K562 (cell line): ENCODE measurements at regions not wholly inside any gene's neighbourhood (a gene's known extent, or its start where the extent isn't known, plus 50 kb on each side); places are given as distances from the start of the nearest gene placed in this dataset.

ENCODE experiments used
- ATAC-seq: fragments of 200-7000 bp; cut with Tn5 transposase; 3 replicates; pipeline ENCODE4 v1.9.1; 2020; ENCODE audit warnings: moderate library complexity
- BruUV-seq: library from RNA; stranded (reverse); fragments of 400-500 nt; replicated peaks from 2 replicates; lab custom pipeline; 2021; lab: Mats Ljungman, UMichigan
- CTCF ChIA-PET: fragments of 300-600 bp; formaldehyde crosslinking; extraction: SDS; loops from one replicate; lab custom pipeline; 2021; ENCODE audit warnings: low intra/inter-chr PET ratio; lab: Yijun Ruan, JAX
- POLR2A ChIA-PET: fragments of 300-600, 350-650 bp; sonication (Branson Sonifier 250); formaldehyde crosslinking; extraction: SDS; loops from one replicate; lab custom pipeline; 2021; ENCODE audit warnings: antibody characterized with exemption, inconsistent platforms; lab: Yijun Ruan, JAX
- DNase-seq, 4 experiments: peaks; one replicate each; pipeline versions ENCODE4 v3.0.0 to v3.0.0-alpha.2; 2011 to 2018; ENCODE audit warnings: low spot score in 3 of 4, mixed read lengths in 3 of 4; ENCODE audit errors: extremely low read depth in 1 of 4
- FAIRE-seq: peaks from 2 replicates; lab custom pipeline; 2011; peaks lifted over from hg19 to GRCh38; lab: Jason Lieb, UNC
- H2AFZ ChIP-seq: 2 replicates; pipeline ENCODE4 v1.6.0; 2011; ENCODE audit warnings: low read depth, low read length, control low read depth, inconsistent platforms
- H3K27ac ChIP-seq: fragments of 200-600 bp; 3 replicates; pipeline ENCODE4 v1.8.0; 2011; ENCODE audit warnings: low read depth, mild to moderate bottlenecking, control low read depth, inconsistent platforms, low read length, moderate library complexity, mixed read lengths; ENCODE audit errors: extremely low read depth
- H3K27me3 ChIP-seq, 2 experiments: fragments of 300-600 bp in 1 of 2; 2 replicates in 1 of 2; 3 replicates in 1 of 2; pipeline versions ENCODE4 v1.6.0 to v1.8.0; 2011; ENCODE audit warnings: inconsistent platforms in 2 of 2, low read length in 2 of 2, mild to moderate bottlenecking in 1 of 2, mixed read lengths in 1 of 2, moderate library complexity in 1 of 2; ENCODE audit not compliant: control insufficient read depth in 2 of 2, insufficient read depth in 2 of 2
- H3K36me3 ChIP-seq: fragments of 300-600 bp; 3 replicates; pipeline ENCODE4 v1.8.0; 2011; ENCODE audit warnings: mild to moderate bottlenecking, low read length, inconsistent platforms; ENCODE audit not compliant: control insufficient read depth, insufficient read depth
- H3K4me1 ChIP-seq, 2 experiments: fragments of 200-600 bp in 1 of 2; replicated peaks in 1 of 2; 2 replicates in 1 of 2; 3 replicates in 1 of 2; pipeline versions ENCODE4 v1.5.1 to v1.8.0; 2011; ENCODE audit warnings: inconsistent platforms in 2 of 2, low read length in 2 of 2, mild to moderate bottlenecking in 1 of 2, mixed read lengths in 1 of 2, moderate library complexity in 1 of 2; ENCODE audit not compliant: control insufficient read depth in 2 of 2, insufficient read depth in 2 of 2
- H3K4me2 ChIP-seq: 2 replicates; pipeline ENCODE4 v1.6.1; 2011; ENCODE audit warnings: low read length, control low read depth, inconsistent platforms, mixed read lengths; ENCODE audit not compliant: insufficient read depth
- H3K4me3 ChIP-seq: fragments of 200-600 bp; sonication (generic), shearing (Covaris generic); 2 replicates; pipeline ENCODE4 v1.5.1; 2016; ENCODE audit warnings: control low read depth, inconsistent platforms
- H3K79me2 ChIP-seq: fragments of 200-600 bp; 3 replicates; pipeline ENCODE4 v1.8.0; 2011; ENCODE audit warnings: low read length, inconsistent platforms; ENCODE audit not compliant: control insufficient read depth, insufficient read depth
- H3K9ac ChIP-seq, 2 experiments: 2 replicates each; pipeline versions ENCODE4 v1.6.0 to v1.6.1; 2011; ENCODE audit warnings: low read depth in 2 of 2, low read length in 2 of 2, control low read depth in 1 of 2, inconsistent platforms in 1 of 2, mild to moderate bottlenecking in 1 of 2, mixed read lengths in 1 of 2; ENCODE audit not compliant: insufficient read depth in 1 of 2
- H3K9me1 ChIP-seq: one replicate; pipeline ENCODE4 v1.6.0; 2011; ENCODE audit warnings: inconsistent platforms, mild to moderate bottlenecking, low read length, moderate library complexity; ENCODE audit not compliant: control insufficient read depth, insufficient read depth
- H3K9me3 ChIP-seq: replicated peaks from 2 replicates; pipeline ENCODE4 v1.5.1; 2011; ENCODE audit warnings: low read depth, low read length, inconsistent platforms; ENCODE audit not compliant: control insufficient read depth, insufficient read depth
- H4K20me1 ChIP-seq: replicated peaks from 2 replicates; pipeline ENCODE4 v1.6.1; 2011; ENCODE audit warnings: low read length, inconsistent platforms, mixed read lengths; ENCODE audit not compliant: control insufficient read depth, insufficient read depth
- BCOR ChIP-seq: fragments of 450-650 bp; IDR thresholded peaks from 2 replicates; pipeline ENCODE4 v1.6.1; 2016
- CBX3 ChIP-seq, 2 experiments: IDR thresholded peaks; 1 replicate in 1 of 2; 2 replicates in 1 of 2; pipeline ENCODE4 v1.6.1; 2012; ENCODE audit warnings: inconsistent platforms in 2 of 2, low read length in 2 of 2, borderline replicate concordance in 1 of 2, control low read depth in 1 of 2
- EWSR1 ChIP-seq: fragments of 450-650 bp; IDR thresholded peaks from 2 replicates; pipeline ENCODE4 v1.6.1; 2018; ENCODE audit warnings: borderline replicate concordance, mild to moderate bottlenecking, low read depth, moderate library complexity; ENCODE audit not compliant: partially characterized antibody
- FOSL1 ChIP-seq: fragments of 200-800 bp; sonication (Bioruptor generic); conservative IDR thresholded peaks from 2 replicates; pipeline ENCODE4 v1.6.1; 2016; ENCODE audit warnings: missing genetic modification characterization, missing compliant biosample characterization
- HDAC3 ChIP-seq: fragments of 450-650 bp; IDR thresholded peaks from 2 replicates; pipeline ENCODE4 v1.6.1; 2018; ENCODE audit warnings: borderline replicate concordance, mild to moderate bottlenecking, moderate library complexity; ENCODE audit not compliant: partially characterized antibody
- IRF2 ChIP-seq: sonication (generic); formaldehyde crosslinking; IDR thresholded peaks from 2 replicates; pipeline ENCODE4 v1.8.1; 2022; ENCODE audit warnings: mild to moderate bottlenecking, missing genetic modification reagents
- ZBTB11 ChIP-seq, 3 experiments: fragments of 200-800 bp in 1 of 3; fragments of 250-450 bp in 1 of 3; fragments of 450-650 bp in 1 of 3; sonication (Bioruptor Pico) in 1 of 3; sonication (Bioruptor generic) in 1 of 3; formaldehyde crosslinking in 1 of 3; IDR thresholded peaks; 2 replicates each; pipeline versions ENCODE4 v1.6.1 to v1.8.0; 2016 to 2022; ENCODE audit warnings: mild to moderate bottlenecking in 2 of 3, missing genetic modification characterization in 2 of 3, missing compliant biosample characterization in 1 of 3, moderate library complexity in 1 of 3
- ZBTB49 ChIP-seq: sonication (generic); formaldehyde crosslinking; IDR thresholded peaks from 2 replicates; pipeline ENCODE4 v1.8.0; 2022; ENCODE audit warnings: missing genetic modification reagents, mild to moderate bottlenecking, borderline replicate concordance
- ZNF184 ChIP-seq: sonication (generic); formaldehyde crosslinking; IDR thresholded peaks from 2 replicates; pipeline ENCODE4 v1.5.0; 2020; ENCODE audit warnings: missing genetic modification reagents
- ZNF212 ChIP-seq: fragments of 450-650 bp; formaldehyde crosslinking; IDR thresholded peaks from 2 replicates; pipeline ENCODE4 v1.4.0; 2020; ENCODE audit warnings: mild to moderate bottlenecking
- ZNF347 ChIP-seq: fragments of 450-650 bp; formaldehyde crosslinking; IDR thresholded peaks from 2 replicates; pipeline ENCODE4 v1.4.0; 2020; ENCODE audit warnings: low read depth, mild to moderate bottlenecking, moderate library complexity
- WGBS: fragments of 100-300 bp; shearing (Covaris generic); methylation state at CpG from one replicate; pipeline ENCODE4 v1.1.6; 2016; ENCODE audit warnings: low coverage, mixed read lengths; ENCODE audit not compliant: insufficient coverage; ENCODE audit errors: missing lambda C conversion rate; 5-methylcytosine and 5-hydroxymethylcytosine counted together
- in situ Hi-C: fragments of 300-500 bp; cut with MboI; formaldehyde crosslinking; loops from 4 replicates; pipeline ENCODE4 v1.15.0; 2018; ENCODE audit warnings: inconsistent platforms, mixed read lengths
- intact Hi-C: fragments of 100-400 bp; cut with micrococcal nuclease; formaldehyde crosslinking; loops from 2 replicates; pipeline ENCODE4 v1.14.2; 2022
- TF ChIP-seq, protein P1 (sequence below): fragments of 450-650 bp; formaldehyde crosslinking; IDR thresholded peaks from 2 replicates; pipeline ENCODE4 v1.4.0; 2020; ENCODE audit warnings: mild to moderate bottlenecking, mixed read lengths
- TF ChIP-seq, protein P2 (sequence below): fragments of 250-450 bp; sonication (Bioruptor Pico); IDR thresholded peaks from 2 replicates; pipeline ENCODE4 v1.5.0; 2021

- no peak overlapping the region for H3K27ac ChIP-seq
- peak; percentile 78 for ATAC-seq
- no peaks in the 10 kb centered on the region for H4K20me1 ChIP-seq
- no peaks in the 10 kb centered on the region for H3K36me3 ChIP-seq
- H3K4me2 ChIP-seq = no peak overlapping the region
- intact Hi-C loops = loop anchor here (5.0 kb wide), 1 partner anchor 107 kb away; no protein-coding TSS in a partner anchor
- peaks cover 0 to 19% of the 10 kb centered on the region in 2 experiments; a peak in 3 of 5 replicates for H3K4me1 ChIP-seq
- no peaks in the 10 kb centered on the region for H3K79me2 ChIP-seq
- H2AFZ ChIP-seq = no peak overlapping the region
- no peaks in the 10 kb centered on the region for H3K9me3 ChIP-seq
- FAIRE-seq = peak; percentile 92
- DNase-seq = peak in 2 of 4 experiments; percentile 40 to 59
- no peak overlapping the region for H3K9ac ChIP-seq
- WGBS = 47% methylated on average over 4 of the region's 4 CpGs
- H3K27me3 ChIP-seq = no peaks in the 10 kb centered on the region
- BruUV-seq = no TSS peak
- POLR2A ChIA-PET = no interaction called here
- CTCF ChIA-PET = no interaction called here
- in situ Hi-C loops = no loop called here
- H3K4me3 ChIP-seq = no peak overlapping the region
- H3K9me1 ChIP-seq = no peaks in the 10 kb centered on the region
- peak; percentile 84 for TF ChIP-seq FOSL1 (tag)
- TF ChIP-seq ZNF184 (CRISPR knock-in tag) = no peak
- TF ChIP-seq IRF2 (CRISPR knock-in tag) = no peak
- TF ChIP-seq ZBTB11 (CRISPR knock-in tag; IDR thresholded peaks at IDR 0.05) = 0 out of 6 replicates have a peak, but pooled peaks of 1 of the 3 experiments have one; percentile 17
- TF ChIP-seq ZNF347 (CRISPR knock-in tag) = no peak
- no peak for TF ChIP-seq EWSR1
- TF ChIP-seq, protein P1, sequence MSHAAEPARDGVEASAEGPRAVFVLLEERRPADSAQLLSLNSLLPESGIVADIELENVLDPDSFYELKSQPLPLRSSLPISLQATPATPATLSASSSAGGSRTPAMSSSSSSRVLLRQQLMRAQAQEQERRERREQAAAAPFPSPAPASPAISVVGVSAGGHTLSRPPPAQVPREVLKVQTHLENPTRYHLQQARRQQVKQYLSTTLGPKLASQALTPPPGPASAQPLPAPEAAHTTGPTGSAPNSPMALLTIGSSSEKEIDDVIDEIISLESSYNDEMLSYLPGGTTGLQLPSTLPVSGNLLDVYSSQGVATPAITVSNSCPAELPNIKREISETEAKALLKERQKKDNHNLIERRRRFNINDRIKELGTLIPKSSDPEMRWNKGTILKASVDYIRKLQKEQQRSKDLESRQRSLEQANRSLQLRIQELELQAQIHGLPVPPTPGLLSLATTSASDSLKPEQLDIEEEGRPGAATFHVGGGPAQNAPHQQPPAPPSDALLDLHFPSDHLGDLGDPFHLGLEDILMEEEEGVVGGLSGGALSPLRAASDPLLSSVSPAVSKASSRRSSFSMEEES (CRISPR knock-in tag) = no peak
- peak in 1 of 2 experiments; percentile 58; a peak in 1 of 3 replicates for TF ChIP-seq CBX3 (IDR thresholded peaks at IDR 0.05; ENCODE audit: borderline replicate concordance in 1 of 2, low read length in 2 of 2)
- TF ChIP-seq, protein P2, sequence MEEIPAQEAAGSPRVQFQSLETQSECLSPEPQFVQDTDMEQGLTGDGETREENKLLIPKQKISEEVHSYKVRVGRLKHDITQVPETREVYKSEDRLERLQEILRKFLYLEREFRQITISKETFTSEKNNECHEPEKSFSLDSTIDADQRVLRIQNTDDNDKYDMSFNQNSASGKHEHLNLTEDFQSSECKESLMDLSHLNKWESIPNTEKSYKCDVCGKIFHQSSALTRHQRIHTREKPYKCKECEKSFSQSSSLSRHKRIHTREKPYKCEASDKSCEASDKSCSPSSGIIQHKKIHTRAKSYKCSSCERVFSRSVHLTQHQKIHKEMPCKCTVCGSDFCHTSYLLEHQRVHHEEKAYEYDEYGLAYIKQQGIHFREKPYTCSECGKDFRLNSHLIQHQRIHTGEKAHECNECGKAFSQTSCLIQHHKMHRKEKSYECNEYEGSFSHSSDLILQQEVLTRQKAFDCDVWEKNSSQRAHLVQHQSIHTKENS (CRISPR knock-in tag) = no peak
- no peak for TF ChIP-seq HDAC3
- TF ChIP-seq ZNF212 (CRISPR knock-in tag) = no peak
- TF ChIP-seq ZBTB49 (CRISPR knock-in tag) = no peak
- TF ChIP-seq BCOR = 0 out of 2 replicates have a peak, but pooled peaks have one; percentile 16
These were observed 93.4 kb upstream of the RAPGEF2 start for GRCh38 chr4:159009521-159009920.
